Fibroblast of gingiva (primary cell): ENCODE measurements at regions not wholly inside any gene's neighbourhood (a gene's known extent, or its start where the extent isn't known, plus 50 kb on each side); places are given as distances from the start of the nearest gene placed in this dataset.
"Not testable (repeated sequence)": the region's sequence is repeated elsewhere in the genome, so short reads cannot be mapped to it uniquely, and the experiment has no call there.

Experiments used
- DNase-seq: peaks from one replicate; pipeline ENCODE4 v3.0.0-alpha.2; 2011; ENCODE audit warnings: low read depth

DNA sequence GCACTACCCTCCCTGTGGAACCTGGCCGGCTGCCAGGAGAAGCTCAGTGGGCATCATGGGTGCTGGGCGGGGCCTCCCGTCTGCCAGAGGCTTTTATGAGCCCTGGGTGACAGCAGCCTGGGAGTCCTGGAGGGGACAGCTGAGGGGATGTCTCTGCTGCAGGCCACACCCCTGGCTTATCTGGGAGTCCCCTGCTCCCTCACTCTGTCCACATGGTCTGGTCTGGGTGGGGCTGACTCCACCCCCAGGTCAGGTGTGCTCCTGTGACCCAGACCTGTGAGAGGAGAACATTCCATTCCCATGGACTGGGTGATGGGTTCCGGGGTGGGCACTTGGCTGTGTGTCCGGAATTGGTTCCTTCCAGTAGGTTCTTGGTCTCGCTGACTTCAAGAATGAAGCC, 369.3 kb upstream of the SFSWAP start:
- not testable (repeated sequence) for DNase-seq

DNA sequence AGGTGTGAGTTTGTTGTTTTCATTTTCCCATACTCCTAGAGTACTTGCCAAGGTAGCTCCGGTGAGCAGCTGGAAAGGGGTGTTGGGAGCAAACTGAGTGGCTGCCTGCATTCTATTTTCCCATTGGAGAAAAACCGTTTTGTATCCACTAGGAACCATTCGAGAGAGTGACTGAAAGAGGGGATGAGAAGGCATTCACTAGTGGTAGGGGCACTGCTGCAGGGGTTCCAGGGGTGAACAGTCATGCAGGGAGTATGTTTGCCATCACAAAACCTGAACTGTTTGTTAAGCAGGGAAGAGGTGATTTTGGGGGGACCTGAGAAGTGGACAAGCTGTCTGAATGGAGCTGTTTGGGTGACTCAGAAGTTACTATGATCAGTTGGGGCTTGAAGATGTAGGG, 367.5 kb upstream of the SFSWAP start:
- DNase-seq: not testable (repeated sequence)

DNA sequence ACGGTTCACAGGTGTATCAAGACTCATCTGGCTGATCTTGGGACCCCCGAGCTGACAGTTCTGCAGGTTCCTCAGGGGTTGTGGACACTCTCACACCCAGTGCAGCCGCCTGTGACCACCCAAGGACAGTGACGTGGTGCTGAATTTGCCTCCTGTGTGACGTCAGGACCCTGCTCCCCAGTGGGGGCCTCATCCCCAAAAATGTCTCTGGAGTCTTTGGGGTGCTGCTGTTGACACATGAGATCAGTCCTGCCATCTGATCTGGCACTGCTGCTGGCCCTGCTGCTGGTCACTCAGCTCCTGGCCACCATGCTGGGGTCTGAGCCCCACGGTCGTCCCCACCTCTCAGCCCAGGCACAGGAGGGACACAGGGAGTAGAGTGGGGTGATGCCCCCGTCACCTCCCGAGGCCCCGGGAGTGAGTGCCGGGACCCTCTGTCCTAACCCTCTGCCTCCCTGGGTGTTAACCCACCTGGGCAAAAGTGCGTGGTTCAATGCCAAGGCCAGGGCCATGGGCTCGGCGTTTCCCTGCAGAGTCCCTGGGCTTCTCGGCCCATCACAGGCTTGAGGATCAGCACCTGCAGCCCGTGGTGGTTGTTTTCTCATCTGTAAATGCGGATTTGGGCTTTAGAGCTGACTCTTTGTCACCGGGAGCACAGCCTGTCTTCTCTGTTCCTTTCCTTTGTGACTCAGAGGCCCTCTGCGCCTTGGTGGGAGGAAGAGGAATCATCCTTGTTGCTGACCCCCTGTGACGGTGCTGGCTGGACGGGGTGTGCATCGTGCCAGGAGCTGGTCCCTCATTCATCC, 366.0 kb upstream of the SFSWAP start:
- not testable (repeated sequence) for DNase-seq

DNA sequence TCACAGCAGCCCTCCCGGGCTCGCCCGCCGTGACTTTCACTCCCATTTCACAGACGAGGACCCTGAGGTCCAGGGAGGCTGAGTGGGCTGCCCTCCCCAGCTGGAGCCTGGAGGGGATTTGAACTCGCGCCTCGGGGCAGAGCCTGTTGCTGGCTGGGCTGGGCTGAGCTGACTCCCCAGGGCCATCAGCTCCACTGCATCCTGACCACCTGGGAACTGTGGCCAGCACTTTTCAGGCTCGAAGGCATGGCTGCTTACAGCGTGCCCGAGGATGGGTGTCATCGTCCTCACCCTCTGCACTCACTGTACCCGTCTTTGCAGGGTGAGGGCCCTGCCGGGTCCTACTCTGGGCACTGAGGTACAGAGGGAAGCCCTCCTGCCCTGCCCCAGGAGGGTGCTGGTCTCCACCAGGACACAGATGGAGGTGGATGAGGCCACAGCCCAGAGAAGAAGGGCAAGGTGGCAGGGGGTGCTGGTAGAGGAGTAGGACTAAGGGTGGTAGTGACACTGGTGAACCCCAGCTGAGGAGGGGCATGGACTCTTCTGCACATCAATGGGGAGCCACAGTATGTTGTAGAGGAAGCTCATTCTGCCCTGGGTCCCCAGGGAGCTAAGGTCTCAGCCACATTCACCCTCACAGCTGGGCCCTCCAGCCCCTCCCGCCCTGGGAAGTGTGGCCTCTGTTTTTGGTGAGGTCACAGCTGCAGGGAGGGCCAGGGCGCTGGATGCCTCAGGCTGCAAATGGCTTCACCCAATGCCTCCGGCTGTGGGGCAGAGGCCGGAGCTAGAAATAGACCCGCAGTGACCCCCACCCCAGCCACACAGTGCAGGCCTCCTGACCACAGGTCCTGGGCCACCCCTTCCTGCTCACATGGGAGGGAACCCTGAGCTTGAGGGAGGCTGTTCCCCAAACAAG, 365.1 kb upstream of the SFSWAP start:
- DNase-seq: no peak

DNA sequence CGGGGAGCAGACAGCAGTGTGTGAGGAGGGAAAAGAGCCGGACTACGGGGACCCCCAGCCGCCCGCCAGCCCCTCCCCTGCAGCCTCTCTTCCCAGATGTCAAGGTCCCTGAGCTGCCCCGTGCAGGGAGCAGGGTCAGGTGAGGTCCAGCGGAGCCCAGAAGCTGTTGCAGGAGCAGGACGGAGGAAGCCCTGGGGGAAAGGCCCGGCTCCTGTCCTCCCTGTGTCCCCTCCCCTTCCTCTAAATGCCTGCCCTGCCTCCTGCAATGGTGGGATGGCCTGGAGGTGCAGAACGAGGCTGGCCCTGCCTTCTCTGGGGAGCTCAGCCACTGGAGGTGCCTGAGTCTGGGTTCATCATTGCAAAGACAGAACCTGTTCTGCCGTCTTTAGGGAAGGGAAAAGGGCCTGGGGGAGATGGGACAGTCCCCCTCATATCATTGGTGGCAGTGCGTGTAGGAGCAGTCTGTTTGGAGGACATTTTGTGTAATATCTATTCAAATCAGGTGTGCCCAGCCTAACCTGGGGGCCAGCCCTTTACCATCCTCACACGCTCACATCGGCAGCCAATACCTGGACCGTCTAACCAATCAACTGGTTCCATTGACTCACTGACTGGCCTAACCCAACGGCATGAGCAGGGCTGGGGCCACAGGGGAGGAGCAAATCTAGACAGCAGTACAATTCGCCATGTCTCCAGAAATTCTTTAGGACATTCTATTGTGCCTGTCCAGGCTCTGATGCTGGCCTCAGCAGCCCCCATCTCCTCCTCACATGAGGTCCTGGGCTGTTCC, 364.1 kb upstream of the SFSWAP start:
- no peak for DNase-seq

DNA sequence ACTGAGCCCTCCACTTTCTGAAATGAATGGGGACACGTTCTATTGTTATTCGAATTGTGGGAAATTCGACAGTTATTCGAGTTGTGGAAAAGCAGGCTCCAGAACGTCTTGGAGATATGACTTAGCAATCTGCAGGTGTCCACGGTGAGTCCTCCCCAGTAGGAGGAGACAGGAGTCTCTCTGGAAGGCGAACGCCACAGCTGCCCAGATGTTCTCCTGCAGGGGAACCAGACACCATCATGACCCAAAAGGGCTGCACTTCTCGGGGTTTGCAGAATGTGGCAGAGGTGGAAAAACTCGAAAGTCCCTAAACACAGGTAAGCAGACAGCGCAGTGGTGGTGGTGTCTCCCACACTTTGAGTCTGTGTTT, 363.6 kb upstream of the SFSWAP start:
- DNase-seq: no peak

DNA sequence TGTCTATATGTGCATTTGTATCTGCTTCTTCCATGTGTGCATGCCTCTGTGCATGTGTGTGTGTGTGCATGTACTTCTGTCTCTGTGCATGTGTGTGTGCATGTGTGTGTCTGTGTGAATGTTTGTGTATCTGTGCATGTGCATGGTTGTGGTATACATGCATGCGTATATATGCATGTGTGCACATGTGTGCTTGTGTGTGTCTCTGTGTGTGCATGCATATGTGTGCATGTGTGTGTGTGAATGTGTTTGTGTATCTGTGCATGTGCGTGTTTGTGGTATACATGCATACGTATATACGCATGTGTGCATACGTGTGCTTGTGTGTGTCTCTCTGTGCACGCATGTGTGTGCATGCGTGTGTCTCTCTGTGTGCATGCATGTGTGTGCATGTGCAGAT, 363.2 kb upstream of the SFSWAP start:
- no peak for DNase-seq

DNA sequence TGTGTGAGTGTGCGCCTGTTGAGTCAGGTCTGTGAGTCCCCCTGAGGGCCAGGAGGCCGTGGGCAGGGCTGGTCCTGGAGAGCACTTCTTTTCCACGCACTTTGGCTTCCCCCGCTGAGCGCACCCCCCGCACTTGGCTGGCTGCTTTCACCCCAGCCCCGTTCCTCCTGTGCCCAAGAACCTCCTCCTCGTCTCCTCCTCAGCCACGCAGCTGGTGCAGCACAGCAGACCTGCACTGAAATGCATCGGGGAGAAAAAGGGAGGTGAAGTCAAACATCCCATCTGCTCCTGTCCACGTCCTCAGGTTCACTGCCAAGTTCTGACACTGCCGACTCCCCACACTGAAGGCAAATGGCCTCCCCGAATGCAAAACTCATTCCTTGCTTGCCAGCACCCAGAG, 362.7 kb upstream of the SFSWAP start:
- no peak for DNase-seq

DNA sequence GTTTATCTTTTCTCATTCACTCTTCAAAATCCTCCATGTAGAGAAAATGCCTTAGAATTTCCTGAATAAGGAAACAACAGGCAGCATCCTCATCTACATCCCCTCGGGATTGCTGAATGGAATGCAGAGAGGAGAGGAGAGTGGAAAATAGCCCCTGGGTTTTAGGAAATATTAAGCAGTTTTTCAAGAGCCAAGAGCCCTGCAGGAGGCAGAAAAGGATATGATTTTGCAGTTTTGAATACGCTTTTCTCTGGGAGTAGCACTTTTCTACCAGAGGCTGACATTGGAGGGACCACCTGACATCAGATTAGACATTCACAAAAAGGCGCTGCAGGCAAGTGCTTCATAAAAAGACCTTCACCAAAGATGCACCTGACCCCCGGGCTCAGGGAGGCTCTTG, 362.2 kb upstream of the SFSWAP start:
- DNase-seq: no peak

DNA sequence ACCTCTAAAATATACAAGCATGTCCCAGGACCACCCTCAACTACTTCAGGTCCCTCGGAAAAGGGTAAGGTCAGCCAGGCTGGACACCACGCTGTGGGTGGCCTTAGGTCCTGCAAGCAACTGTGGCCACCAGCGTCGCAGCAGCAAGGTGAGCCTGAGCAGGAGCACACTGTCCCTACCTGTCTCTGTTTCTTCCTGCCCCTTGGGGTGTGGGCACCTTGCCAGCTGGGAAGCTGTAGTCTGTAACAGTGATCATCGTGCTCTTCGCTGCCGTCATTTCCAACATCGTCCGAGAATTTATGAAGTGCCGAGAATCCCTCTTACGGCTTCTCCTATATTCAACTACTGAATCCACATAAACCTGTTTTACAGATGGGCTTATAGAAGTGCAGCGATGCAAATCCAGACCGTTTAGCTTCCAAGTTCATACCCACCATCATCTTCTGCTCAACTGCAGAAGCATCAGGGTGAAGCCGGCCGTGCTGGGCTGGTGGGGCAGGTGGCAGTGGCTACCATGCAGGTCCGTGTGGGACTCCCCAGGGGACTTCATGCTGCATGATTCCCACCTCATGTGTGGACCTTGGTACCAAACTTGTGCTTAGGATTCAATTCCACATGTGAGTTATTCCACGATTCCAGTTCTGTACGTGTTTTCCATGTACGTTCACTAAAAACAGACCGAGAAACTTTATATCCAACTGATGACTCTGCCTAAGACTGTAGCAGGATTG, 361.3 kb upstream of the SFSWAP start:
- no peak for DNase-seq

DNA sequence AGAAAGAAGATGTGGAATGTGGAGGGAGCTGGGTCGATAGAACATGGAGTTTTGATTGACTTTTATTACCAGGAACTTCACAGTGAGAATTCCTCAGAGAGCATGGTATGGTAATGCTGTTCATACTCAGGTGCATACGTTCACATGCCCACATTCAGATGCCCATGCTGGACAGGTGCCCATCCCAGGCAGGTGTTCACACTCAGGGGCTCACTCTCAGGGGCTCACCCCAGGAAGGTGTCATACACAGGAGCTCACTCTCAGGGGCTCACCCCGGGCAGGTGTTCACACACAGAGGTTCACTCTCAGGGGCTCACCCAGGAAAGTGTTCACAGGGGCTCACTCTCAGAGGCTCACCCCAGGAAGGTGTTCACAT, 360.0 kb upstream of the SFSWAP start:
- DNase-seq: no peak

DNA sequence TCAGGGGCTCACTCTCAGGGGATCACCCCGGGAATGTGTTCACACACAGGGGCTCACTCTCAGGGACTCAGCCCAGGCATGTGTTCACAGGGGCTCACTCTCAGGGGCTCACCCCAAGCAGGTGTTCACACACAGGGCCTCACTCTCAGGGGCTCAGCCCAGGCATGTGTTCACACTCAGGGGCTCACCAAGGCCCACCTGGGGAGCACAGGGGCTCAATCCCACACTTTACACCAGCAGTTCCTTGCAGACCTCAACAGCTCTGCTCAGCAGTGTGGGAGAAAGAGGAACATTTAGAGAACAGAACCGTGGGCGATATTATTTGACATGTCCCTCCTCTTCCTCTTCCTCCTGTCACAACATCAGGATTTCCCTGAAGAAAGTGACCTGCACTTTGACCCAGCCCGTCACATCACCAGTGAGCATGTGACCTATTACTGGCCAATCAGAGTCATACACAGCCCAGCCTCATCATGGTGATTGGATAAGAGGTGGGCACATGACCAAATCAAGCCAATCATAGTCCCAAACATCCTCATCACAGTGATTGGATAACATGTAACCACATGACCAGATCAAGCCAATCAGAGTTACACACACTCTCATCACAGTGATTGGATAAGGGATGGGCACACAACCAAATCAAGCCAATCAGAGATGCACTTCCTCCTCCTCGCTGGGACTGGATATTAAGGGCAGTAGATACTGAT, 359.4 kb upstream of the SFSWAP start:
- no peak for DNase-seq

DNA sequence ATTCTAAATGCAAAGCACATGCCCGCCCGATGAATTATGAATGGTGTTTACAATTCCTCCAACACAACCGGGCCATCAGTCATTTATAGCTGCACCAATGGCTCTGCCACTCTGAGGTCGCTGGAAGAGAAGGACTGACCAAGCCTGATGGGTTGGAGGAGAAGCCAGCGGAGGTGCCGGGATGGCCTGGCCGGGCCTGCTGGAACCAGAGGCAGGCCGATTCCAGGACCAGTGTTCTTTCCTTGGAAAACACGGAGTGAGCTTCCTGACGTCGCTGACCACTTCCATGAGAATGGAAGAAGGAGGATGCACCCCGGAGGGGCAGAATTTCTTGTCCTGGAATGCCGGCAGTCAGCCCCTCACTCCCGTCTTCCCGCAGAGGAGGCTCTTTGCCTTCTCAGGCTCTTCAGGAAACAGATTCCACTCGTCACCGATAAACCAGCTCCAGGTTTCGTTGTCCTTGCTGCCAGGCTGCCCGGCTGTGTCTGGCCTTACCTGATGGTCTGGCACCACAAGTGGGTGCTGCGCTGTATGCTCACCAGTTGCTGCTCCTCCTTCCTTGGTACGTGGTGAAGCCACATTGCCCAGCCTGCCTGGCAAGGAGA, 358.5 kb upstream of the SFSWAP start:
- no peak for DNase-seq

DNA sequence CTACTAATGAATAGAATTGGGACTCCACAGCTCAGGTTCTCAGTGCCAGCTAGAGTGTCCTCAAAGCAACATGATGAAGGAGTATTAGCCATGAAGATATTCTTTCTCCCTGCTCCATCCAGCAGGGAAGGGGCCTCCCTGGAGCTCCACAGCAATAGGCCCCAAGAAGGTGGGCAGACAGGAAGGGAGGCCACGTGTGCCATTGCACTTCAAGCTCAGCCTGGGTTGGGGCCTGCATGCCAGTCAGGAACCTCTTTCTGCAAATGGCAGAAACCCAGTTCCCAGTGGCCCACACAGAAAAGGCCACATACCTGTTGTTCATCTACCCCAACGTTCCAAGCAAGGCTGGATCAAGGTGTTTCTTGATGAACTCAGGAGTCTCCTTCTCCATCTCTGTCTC, 357.5 kb upstream of the SFSWAP start:
- no peak for DNase-seq

DNA sequence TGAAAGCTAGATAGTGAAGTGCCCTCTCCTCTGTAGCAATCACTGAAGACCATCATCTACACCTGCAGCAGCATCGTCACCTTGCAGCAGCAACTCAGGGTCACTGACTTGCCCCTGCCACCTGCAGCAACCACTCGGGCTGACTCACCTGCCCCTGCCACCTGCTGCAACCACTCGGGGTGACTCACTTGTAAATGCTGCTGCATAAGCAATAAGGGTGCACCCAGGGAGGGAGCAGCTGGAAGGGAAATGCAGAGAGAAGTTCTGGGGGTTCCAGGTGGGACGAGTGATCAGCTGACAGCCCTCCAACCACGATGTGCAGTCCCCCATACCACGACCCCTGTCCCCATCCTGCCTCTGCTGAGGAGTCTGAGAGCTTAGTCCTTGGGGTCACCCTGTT, 357.1 kb upstream of the SFSWAP start:
- no peak for DNase-seq

DNA sequence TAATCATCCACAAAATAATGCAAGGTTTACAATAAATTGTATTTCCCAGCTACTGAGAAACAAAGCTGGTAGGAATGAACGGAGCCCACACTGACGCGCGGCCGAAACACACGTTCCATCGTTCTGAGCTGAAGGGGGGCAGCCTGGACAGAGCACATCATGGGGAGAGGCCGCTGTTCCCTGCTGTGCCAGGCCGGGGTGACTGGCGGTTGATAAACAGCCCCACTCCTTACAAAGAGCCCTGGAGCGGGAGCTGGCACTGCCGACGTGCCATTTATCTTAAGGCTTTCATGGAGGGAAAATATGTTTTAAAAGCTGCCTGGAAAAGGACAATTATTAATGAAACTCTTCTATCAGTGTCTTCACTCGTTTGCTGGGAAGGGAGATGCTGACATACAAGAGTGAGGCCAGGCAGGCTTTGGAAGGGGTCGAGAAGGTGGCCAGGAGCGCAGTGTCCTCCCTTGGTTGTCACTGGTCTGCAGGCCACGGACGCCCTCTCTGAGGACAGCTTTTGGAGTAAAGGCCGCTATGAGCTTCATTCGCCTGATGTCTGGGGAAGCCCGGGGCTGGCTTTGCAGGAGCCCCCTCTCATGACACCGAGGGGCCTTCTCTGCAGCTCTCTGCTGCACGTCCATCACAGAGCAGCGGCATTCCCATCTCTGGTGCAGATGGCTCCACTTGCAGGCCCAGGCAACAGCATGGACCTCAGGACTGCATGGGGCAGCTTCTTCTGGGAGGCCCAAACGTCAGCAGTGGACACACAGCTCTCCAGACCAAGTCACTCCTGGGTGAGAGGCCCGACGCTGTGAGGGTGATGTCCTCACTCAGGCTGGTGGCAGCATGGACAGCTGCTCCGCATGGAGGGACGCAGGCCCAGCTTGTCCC, 355.3 kb upstream of the SFSWAP start:
- no peak for DNase-seq

DNA sequence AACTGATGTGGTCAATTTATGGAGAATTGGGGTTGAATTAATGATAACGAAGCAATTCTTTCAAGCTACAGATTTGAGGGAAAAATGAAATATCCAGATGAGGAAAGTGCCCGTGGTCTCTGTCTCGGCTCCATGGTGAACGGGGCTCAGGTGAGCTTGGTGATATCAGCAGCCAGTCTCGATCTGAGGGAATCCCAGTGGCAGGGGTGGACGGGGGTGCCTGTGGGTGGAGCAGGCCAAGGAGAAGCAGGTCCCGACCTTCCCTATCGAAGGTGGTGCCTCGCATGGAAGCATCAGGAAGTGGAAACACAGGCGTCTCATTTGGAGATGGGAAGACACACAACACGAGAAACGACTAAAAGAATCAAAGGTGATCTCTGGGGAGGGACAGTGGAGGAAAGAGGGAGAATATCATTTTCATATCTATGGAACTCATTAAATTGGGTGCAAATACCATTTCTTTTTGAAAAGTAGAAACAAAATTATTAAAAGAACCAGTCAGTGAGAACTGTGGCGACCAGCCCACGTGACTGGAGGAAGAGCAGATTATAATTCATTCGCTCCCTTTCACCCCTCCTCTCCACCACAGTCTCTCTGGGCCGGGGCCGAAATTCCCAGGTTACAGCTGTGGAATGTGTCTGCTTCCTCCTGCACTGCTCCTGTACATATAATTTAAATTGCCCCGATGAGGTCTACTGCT, 354.3 kb upstream of the SFSWAP start:
- DNase-seq: no peak

DNA sequence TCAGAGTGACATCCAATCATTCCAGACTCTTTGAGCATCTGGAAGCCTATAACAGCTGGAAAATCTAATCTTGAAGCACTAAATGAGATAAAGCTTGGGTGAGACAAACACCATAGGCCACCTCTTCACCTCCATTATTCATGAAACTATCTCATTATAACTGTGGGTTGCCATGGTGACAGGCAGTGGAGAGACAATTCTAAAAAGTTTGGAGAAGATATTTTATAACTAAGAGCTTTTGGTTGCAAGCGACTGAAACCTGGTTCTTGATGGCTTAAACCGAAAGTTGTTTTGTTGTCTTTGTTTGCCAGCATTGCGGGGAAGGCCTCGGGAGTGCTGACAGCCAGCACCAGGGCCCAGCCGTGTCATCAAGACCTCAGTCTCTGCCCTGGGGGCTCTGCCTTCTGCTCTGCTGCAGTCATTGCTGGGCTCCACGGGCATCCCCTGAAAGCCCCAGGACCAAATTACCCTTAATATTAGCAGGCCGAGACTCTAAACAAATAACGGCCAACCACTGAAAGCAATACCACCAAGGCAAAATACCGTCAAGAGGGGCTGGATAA, 353.6 kb upstream of the SFSWAP start:
- no peak for DNase-seq

DNA sequence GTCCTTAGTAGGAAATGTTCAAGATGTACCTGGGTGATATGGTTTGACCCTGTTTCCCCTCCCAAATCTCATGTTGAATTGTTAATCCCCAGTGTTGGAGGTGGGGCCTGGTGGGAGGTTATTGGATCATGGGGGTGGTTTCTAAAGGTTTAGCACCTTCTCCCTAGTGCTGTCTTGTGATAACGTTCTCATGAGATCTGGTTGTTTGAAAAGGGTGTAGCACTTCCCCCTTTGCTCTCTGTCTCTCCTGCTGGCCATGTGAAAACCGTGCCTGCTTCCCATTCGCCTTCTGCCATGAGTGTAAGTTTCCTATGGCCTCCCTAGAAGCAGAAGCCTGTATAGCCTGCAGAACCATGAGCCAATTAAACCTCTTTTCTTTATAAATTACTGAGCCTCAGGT, 353.0 kb upstream of the SFSWAP start:
- DNase-seq: no peak
